PC-3 (cell line): ENCODE measurements at regions not wholly inside any gene's neighbourhood (a gene's known extent, or its start where the extent isn't known, plus 50 kb on each side); places are given as distances from the start of the nearest gene placed in this dataset.

Source experiments
- EZH2 ChIP-seq: fragments of 300-600 bp; sonication (generic); IDR thresholded peaks from one replicate; pipeline ENCODE4 v1.6.1; 2017; ENCODE audit warnings: antibody characterized with exemption, mild to moderate bottlenecking, low read length; ENCODE audit not compliant: unreplicated experiment
- EZH2phosphoT487 ChIP-seq: fragments of 300-600 bp; sonication (generic); IDR thresholded peaks from 2 replicates; pipeline ENCODE4 v1.6.1; 2018; ENCODE audit warnings: mild to moderate bottlenecking, antibody characterized with exemption, low read length, borderline replicate concordance
- TF ChIP-seq, protein P1 (sequence below): fragments of 300-600 bp; sonication (generic); conservative IDR thresholded peaks from 2 replicates; pipeline ENCODE4 v1.5.1; 2017; ENCODE audit warnings: antibody characterized with exemption, low read depth, mild to moderate bottlenecking, low read length

DNA sequence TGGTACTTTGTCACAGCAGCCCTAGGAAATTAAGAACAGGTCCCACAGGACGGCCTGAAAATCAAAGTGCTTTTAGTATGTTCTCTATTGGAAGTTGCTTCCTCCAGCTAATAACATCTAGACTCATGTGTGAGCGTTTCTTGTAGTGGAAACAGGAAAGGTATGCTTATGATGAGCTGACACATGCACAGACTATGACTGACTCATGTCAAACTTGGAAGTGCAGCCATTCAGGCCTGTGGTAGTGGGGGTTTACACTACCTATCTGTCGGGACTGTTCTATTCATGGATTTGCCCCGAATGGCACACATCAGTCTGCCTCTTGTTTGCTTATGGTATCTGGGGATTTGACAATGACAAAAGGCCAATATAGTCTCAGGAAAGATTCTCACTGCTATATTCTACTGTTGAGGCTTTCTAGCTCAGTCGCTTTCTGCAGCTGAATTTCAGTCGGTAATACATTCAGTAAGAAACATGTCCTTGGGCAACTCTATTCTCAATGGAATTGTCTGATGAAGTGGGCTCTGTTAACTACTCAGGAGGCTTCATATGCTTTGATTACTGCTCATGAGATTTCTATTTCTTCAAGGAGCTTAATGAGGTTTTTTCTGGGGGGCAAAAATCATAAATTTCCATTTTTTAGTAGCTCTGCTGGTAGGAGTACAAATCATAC is 270.3 kb upstream of the DAAM1 start:
- TF ChIP-seq, protein P1, sequence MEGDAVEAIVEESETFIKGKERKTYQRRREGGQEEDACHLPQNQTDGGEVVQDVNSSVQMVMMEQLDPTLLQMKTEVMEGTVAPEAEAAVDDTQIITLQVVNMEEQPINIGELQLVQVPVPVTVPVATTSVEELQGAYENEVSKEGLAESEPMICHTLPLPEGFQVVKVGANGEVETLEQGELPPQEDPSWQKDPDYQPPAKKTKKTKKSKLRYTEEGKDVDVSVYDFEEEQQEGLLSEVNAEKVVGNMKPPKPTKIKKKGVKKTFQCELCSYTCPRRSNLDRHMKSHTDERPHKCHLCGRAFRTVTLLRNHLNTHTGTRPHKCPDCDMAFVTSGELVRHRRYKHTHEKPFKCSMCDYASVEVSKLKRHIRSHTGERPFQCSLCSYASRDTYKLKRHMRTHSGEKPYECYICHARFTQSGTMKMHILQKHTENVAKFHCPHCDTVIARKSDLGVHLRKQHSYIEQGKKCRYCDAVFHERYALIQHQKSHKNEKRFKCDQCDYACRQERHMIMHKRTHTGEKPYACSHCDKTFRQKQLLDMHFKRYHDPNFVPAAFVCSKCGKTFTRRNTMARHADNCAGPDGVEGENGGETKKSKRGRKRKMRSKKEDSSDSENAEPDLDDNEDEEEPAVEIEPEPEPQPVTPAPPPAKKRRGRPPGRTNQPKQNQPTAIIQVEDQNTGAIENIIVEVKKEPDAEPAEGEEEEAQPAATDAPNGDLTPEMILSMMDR: no peak
- no peak for TF ChIP-seq EZH2
- TF ChIP-seq EZH2phosphoT487: no peak
